ENCODE measurements at regions not wholly inside any gene's neighbourhood (a gene's known extent, or its start where the extent isn't known, plus 50 kb on each side); places are given as distances from the start of the nearest gene placed in this dataset.

- Histone ChIP-seq H3K79me2 (ENCODE audit: insufficient read depth, low read length) (no peaks in the 10 kb centered on the region), H3K4me1 (ENCODE audit: insufficient read depth, low read length) (no peaks in the 10 kb centered on the region), H4K20me1 (ENCODE audit: insufficient read depth, low read length) (no peaks in the 10 kb centered on the region; the same call in 1 of the 2 replicates), H3K4me3 (ENCODE audit: low read depth in 1 of 2, low read length in 2 of 2) (no peak overlapping the region), H3K27ac (ENCODE audit: low read length) (no peak overlapping the region), H3K9ac (ENCODE audit: low read depth, low read length) (no peak overlapping the region), H3K4me2 (ENCODE audit: insufficient read depth, low read length) (no peak overlapping the region), H3K36me3 (ENCODE audit: insufficient read depth, low read length) (no peaks in the 10 kb centered on the region), H3K27me3 (ENCODE audit: insufficient read depth, low read length, poor library complexity) (no peaks in the 10 kb centered on the region), H2AFZ (ENCODE audit: low read depth, low read length) (no peak overlapping the region), H3K9me3 (ENCODE audit: insufficient read depth, low read length, severe bottlenecking) (no peaks in the 10 kb centered on the region)
- TF ChIP-seq CTCF (IDR thresholded peaks at IDR 0.05; ENCODE audit: borderline replicate concordance, extremely low read depth, low read length, poor library complexity, severe bottlenecking), result no peak
- no peak for TF ChIP-seq EZH2 (IDR thresholded peaks at IDR 0.05; ENCODE audit: borderline replicate concordance, low read depth, low read length, severe bottlenecking)
- DNase-seq (no peak), ATAC-seq (ENCODE audit: insufficient read depth, low read depth) (no peak)
Measured at GRCh38 chr2:240245184-240245583, 104.7 kb upstream of the OTOS start.

GRCh38 chr2:240245706-240246105 is 105.2 kb upstream of the OTOS start:
- Histone ChIP-seq H3K79me2 (ENCODE audit: insufficient read depth, low read length) (no peaks in the 10 kb centered on the region), H3K4me3 (ENCODE audit: low read depth in 1 of 2, low read length in 2 of 2) (no peak overlapping the region), H3K4me2 (ENCODE audit: insufficient read depth, low read length) (no peak overlapping the region), H3K27me3 (ENCODE audit: insufficient read depth, low read length, poor library complexity) (no peaks in the 10 kb centered on the region), H2AFZ (ENCODE audit: low read depth, low read length) (no peak overlapping the region), H3K9me3 (ENCODE audit: insufficient read depth, low read length, severe bottlenecking) (no peaks in the 10 kb centered on the region), H4K20me1 (ENCODE audit: insufficient read depth, low read length) (no peaks in the 10 kb centered on the region; the same call in 1 of the 2 replicates), H3K4me1 (ENCODE audit: insufficient read depth, low read length) (no peaks in the 10 kb centered on the region), H3K27ac (ENCODE audit: low read length) (no peak overlapping the region), H3K36me3 (ENCODE audit: insufficient read depth, low read length) (no peaks in the 10 kb centered on the region), H3K9ac (ENCODE audit: low read depth, low read length) (no peak overlapping the region)
- DNase-seq, result no peak
- no peak for ATAC-seq (ENCODE audit: insufficient read depth, low read depth)
- TF ChIP-seq EZH2 (IDR thresholded peaks at IDR 0.05; ENCODE audit: borderline replicate concordance, low read depth, low read length, severe bottlenecking), result no peak
- no peak for TF ChIP-seq CTCF (IDR thresholded peaks at IDR 0.05; ENCODE audit: borderline replicate concordance, extremely low read depth, low read length, poor library complexity, severe bottlenecking)

GRCh38 chr2:240246173-240246820 is 105.8 kb upstream of the OTOS start:
- no peak overlapping the region for H2AFZ ChIP-seq (ENCODE audit: low read depth, low read length)
- H4K20me1 ChIP-seq (ENCODE audit: insufficient read depth, low read length), result no peaks in the 10 kb centered on the region; the same call in 1 of the 2 replicates
- H3K36me3 ChIP-seq (ENCODE audit: insufficient read depth, low read length), result no peaks in the 10 kb centered on the region
- no peaks in the 10 kb centered on the region for H3K4me1 ChIP-seq (ENCODE audit: insufficient read depth, low read length)
- no peak overlapping the region for H3K27ac ChIP-seq (ENCODE audit: low read length)
- TF ChIP-seq EZH2 (IDR thresholded peaks at IDR 0.05; ENCODE audit: borderline replicate concordance, low read depth, low read length, severe bottlenecking), result no peak
- ATAC-seq (ENCODE audit: insufficient read depth, low read depth), result no peak
- no peak overlapping the region for H3K4me2 ChIP-seq (ENCODE audit: insufficient read depth, low read length)
- no peak overlapping the region for H3K9ac ChIP-seq (ENCODE audit: low read depth, low read length)
- DNase-seq, result no peak
- no peaks in the 10 kb centered on the region for H3K79me2 ChIP-seq (ENCODE audit: insufficient read depth, low read length)
- no peak overlapping the region for H3K4me3 ChIP-seq (ENCODE audit: low read depth in 1 of 2, low read length in 2 of 2)
- H3K27me3 ChIP-seq (ENCODE audit: insufficient read depth, low read length, poor library complexity), result no peaks in the 10 kb centered on the region
- H3K9me3 ChIP-seq (ENCODE audit: insufficient read depth, low read length, severe bottlenecking), result no peaks in the 10 kb centered on the region

- Histone ChIP-seq H3K4me2 (ENCODE audit: insufficient read depth, low read length) (no peak overlapping the region), H3K4me3 (ENCODE audit: low read depth in 1 of 2, low read length in 2 of 2) (no peak overlapping the region), H4K20me1 (ENCODE audit: insufficient read depth, low read length) (no peaks in the 10 kb centered on the region; the same call in 1 of the 2 replicates), H3K27me3 (ENCODE audit: insufficient read depth, low read length, poor library complexity) (no peaks in the 10 kb centered on the region), H3K4me1 (ENCODE audit: insufficient read depth, low read length) (no peaks in the 10 kb centered on the region), H3K79me2 (ENCODE audit: insufficient read depth, low read length) (no peaks in the 10 kb centered on the region), H3K36me3 (ENCODE audit: insufficient read depth, low read length) (no peaks in the 10 kb centered on the region), H3K27ac (ENCODE audit: low read length) (no peak overlapping the region), H2AFZ (ENCODE audit: low read depth, low read length) (no peak overlapping the region), H3K9me3 (ENCODE audit: insufficient read depth, low read length, severe bottlenecking) (no peaks in the 10 kb centered on the region), H3K9ac (ENCODE audit: low read depth, low read length) (no peak overlapping the region)
- DNase-seq (no peak), ATAC-seq (ENCODE audit: insufficient read depth, low read depth) (no peak)
- no peak for TF ChIP-seq EZH2 (IDR thresholded peaks at IDR 0.05; ENCODE audit: borderline replicate concordance, low read depth, low read length, severe bottlenecking)
Measured at GRCh38 chr2:240247241-240247867, 106.9 kb upstream of the OTOS start.
